Endodermal cell (in vitro differentiated cells): ENCODE measurements at regions not wholly inside any gene's neighbourhood (a gene's known extent, or its start where the extent isn't known, plus 50 kb on each side); places are given as distances from the start of the nearest gene placed in this dataset.
"Not testable (repeated sequence)": the region's sequence is repeated elsewhere in the genome, so short reads cannot be mapped to it uniquely, and the experiment has no call there.

Experiments used
- DNase-seq: peaks from one replicate; pipeline ENCODE4 v3.0.0-alpha.2; 2017
- H3K27ac ChIP-seq: 2 replicates; pipeline ENCODE4 v1.5.1; 2013; ENCODE audit warnings: mild to moderate bottlenecking, low read depth, low read length, moderate library complexity
- H3K27me3 ChIP-seq: 2 replicates; pipeline ENCODE4 v1.6.1; 2013; ENCODE audit warnings: mild to moderate bottlenecking, low read length, moderate library complexity; ENCODE audit not compliant: insufficient read depth, control insufficient read depth, poor library complexity, severe bottlenecking
- H3K36me3 ChIP-seq: 2 replicates; pipeline ENCODE4 v1.7.0; 2013; ENCODE audit warnings: mild to moderate bottlenecking, low read length, moderate library complexity; ENCODE audit not compliant: control insufficient read depth, insufficient read depth
- H3K4me1 ChIP-seq: one replicate; pipeline ENCODE4 v1.7.0; 2013; ENCODE audit warnings: low read length; ENCODE audit not compliant: control insufficient read depth, insufficient read depth
- H3K4me3 ChIP-seq: 2 replicates; pipeline ENCODE4 v1.5.1; 2013; ENCODE audit warnings: mild to moderate bottlenecking, low read length, moderate library complexity
- H3K9ac ChIP-seq: 2 replicates; pipeline ENCODE4 v1.6.1; 2013; ENCODE audit warnings: mild to moderate bottlenecking, low read length, moderate library complexity; ENCODE audit not compliant: poor library complexity, severe bottlenecking; ENCODE audit errors: extremely low read depth
- H3K9me3 ChIP-seq: 2 replicates; pipeline ENCODE4 v1.6.1; 2013; ENCODE audit warnings: mild to moderate bottlenecking, low read length, moderate library complexity; ENCODE audit not compliant: control insufficient read depth
- H3K27ac Mint-ChIP-seq: 2 replicates; pipeline ENCODE4 v1.8.0; 2020; ENCODE audit warnings: mixed read lengths
- H3K27me3 Mint-ChIP-seq: 2 replicates; pipeline ENCODE4 v1.8.0; 2021; ENCODE audit warnings: mild to moderate bottlenecking, mixed read lengths; ENCODE audit not compliant: insufficient read depth
- H3K36me3 Mint-ChIP-seq: 2 replicates; pipeline ENCODE4 v1.8.0; 2020; ENCODE audit warnings: low read depth, mixed read lengths
- H3K4me1 Mint-ChIP-seq: 2 replicates; pipeline ENCODE4 v1.8.0; 2020; ENCODE audit warnings: mixed read lengths
- H3K4me3 Mint-ChIP-seq: 2 replicates; pipeline ENCODE4 v1.8.0; 2020; ENCODE audit warnings: mild to moderate bottlenecking, moderate library complexity, mixed read lengths
- H3K9me3 Mint-ChIP-seq: 2 replicates; pipeline ENCODE4 v1.8.0; 2020; ENCODE audit warnings: mild to moderate bottlenecking, mixed read lengths
- WGBS, 2 experiments: methylation state at CpG; one replicate each; pipeline versions ENCODE4 v1.1.5 to v1.1.7; 2013; ENCODE audit warnings: missing lambda C conversion rate in 2 of 2, mixed read lengths in 1 of 2; ENCODE audit not compliant: insufficient coverage in 1 of 2, insufficient read length in 1 of 2; 5-methylcytosine and 5-hydroxymethylcytosine counted together
- TF ChIP-seq, protein P1 (sequence below): fragments of 200-600 bp; sonication (generic); conservative IDR thresholded peaks from 2 replicates; pipeline ENCODE4 v1.5.0; 2021; ENCODE audit warnings: antibody characterized with exemption, mild to moderate bottlenecking

DNA sequence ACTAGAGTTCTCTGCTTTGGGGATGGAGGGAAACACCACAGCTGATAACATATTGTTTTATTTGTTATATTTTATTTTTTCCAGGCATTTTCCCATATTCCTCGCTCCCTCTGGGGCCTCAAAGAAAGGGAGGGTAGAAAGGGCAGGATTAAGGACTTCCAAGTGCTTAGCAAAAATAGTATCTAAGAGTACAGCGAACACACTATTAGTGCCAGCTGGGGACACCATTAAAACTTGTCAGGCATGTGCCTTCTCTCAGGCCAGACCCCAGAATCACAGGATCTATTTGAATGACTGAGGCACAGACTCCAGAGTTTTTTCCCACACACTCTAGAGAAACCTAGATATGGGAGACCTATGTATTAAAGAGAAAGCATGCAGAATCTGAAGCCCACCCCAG is 451.0 kb upstream of the TRPC7 start:
- Mint-ChIP-seq H3K4me1 (no peaks in the 10 kb centered on the region), H3K4me3 (no peak overlapping the region), H3K9me3 (no peaks in the 10 kb centered on the region), H3K27me3 (no peaks in the 10 kb centered on the region), H3K27ac (no peak overlapping the region), H3K36me3 (no peaks in the 10 kb centered on the region)
- Histone ChIP-seq H3K4me3 (no peak overlapping the region), H3K27ac (no peak overlapping the region), H3K4me1 (no peaks in the 10 kb centered on the region), H3K9me3 (no peaks in the 10 kb centered on the region), H3K36me3 (no peaks in the 10 kb centered on the region), H3K9ac (no peak overlapping the region), H3K27me3 (no peaks in the 10 kb centered on the region)
- TF ChIP-seq, protein P1, sequence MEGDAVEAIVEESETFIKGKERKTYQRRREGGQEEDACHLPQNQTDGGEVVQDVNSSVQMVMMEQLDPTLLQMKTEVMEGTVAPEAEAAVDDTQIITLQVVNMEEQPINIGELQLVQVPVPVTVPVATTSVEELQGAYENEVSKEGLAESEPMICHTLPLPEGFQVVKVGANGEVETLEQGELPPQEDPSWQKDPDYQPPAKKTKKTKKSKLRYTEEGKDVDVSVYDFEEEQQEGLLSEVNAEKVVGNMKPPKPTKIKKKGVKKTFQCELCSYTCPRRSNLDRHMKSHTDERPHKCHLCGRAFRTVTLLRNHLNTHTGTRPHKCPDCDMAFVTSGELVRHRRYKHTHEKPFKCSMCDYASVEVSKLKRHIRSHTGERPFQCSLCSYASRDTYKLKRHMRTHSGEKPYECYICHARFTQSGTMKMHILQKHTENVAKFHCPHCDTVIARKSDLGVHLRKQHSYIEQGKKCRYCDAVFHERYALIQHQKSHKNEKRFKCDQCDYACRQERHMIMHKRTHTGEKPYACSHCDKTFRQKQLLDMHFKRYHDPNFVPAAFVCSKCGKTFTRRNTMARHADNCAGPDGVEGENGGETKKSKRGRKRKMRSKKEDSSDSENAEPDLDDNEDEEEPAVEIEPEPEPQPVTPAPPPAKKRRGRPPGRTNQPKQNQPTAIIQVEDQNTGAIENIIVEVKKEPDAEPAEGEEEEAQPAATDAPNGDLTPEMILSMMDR, result no peak
- WGBS, 2 experiments, result 91 to 100% methylated on average over 1 to 2 of the region's 2 CpGs
- DNase-seq, result no peak

DNA sequence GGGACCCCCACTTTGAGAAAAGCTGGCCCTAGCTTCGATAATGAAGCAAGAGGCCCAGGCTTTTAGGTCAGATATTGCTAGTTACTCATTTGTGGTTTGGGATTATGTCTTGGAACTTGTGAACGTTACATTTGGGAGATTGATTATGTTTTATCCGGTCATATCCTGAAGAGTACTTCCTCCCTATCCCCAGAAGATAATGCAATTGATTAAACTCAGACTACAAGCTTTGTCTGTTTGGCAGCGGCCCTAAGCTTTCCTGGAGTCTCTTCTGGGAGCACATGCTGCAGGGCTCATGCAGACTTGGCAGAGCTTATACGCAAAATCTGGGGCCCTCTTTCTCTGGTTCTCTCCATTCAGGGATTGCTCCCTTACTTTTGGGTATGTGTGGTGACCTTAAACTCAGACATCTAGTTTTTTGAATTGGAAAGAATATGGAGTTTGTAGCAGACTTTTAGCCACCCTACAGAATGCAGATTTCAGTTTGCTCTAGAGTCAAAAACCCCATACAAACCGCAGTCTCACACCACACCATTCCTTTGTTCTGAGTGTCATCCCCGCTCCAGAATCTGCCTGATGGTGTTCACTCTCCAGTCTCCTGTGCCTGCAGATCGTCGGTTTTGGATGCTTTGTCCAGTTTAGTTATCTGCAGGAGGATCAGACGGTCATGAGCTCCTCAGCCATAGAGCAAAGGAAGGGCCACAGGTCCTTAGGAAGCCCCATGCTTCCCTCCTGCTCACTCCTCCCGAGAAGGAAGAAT is 449.5 kb upstream of the TRPC7 start:
- no peak overlapping the region for H3K4me3 Mint-ChIP-seq
- H3K9me3 Mint-ChIP-seq, result no peaks in the 10 kb centered on the region
- no peak overlapping the region for H3K27ac Mint-ChIP-seq
- 92 to 95% methylated on average over 10 to 11 of the region's 11 CpGs for WGBS, 2 experiments
- Histone ChIP-seq H3K9ac (no peak overlapping the region), H3K4me3 (no peak overlapping the region), H3K27me3 (no peaks in the 10 kb centered on the region), H3K36me3 (no peaks in the 10 kb centered on the region), H3K27ac (no peak overlapping the region), H3K9me3 (no peaks in the 10 kb centered on the region), H3K4me1 (no peaks in the 10 kb centered on the region)
- no peak for DNase-seq
- H3K27me3 Mint-ChIP-seq, result no peaks in the 10 kb centered on the region
- TF ChIP-seq, protein P1, result no peak
- no peaks in the 10 kb centered on the region for H3K4me1 Mint-ChIP-seq
- H3K36me3 Mint-ChIP-seq, result no peaks in the 10 kb centered on the region

GRCh38 chr5:136812270-136812669 is 446.9 kb upstream of the TRPC7 start:
- not testable (repeated sequence) for H3K4me1 Mint-ChIP-seq, H3K36me3 ChIP-seq, H3K4me1 ChIP-seq, H3K27me3 ChIP-seq, H3K9me3 ChIP-seq, H3K9me3 Mint-ChIP-seq, H3K27ac Mint-ChIP-seq, DNase-seq, H3K4me3 ChIP-seq, H3K27me3 Mint-ChIP-seq, H3K9ac ChIP-seq, H3K36me3 Mint-ChIP-seq, H3K4me3 Mint-ChIP-seq, H3K27ac ChIP-seq
- WGBS, 2 experiments, result 90 to 100% methylated on average over 1 to 2 of the region's 2 CpGs

DNA sequence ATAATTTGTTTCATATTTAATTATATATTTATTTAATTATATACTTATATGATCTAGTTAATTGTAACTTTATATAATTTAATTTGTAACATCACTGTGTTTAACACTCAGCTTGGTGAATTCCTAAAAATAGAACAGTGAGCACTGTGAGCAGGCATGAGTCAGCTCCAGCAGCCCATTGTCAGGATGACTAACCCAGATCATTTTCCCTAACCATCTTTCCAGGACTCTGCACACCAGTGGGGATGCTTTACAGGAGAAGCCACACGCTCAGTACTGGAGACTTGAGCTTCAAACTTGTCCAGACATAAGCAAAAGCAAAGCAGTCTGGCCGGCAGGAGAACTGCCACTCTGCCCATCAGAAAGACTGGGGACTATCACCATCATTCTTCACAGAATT is 446.2 kb upstream of the TRPC7 start:
- H3K9me3 Mint-ChIP-seq, result no peaks in the 10 kb centered on the region
- Histone ChIP-seq H3K9ac (no peak overlapping the region), H3K27ac (no peak overlapping the region), H3K9me3 (no peaks in the 10 kb centered on the region), H3K36me3 (no peaks in the 10 kb centered on the region), H3K27me3 (no peaks in the 10 kb centered on the region), H3K4me3 (no peak overlapping the region), H3K4me1 (no peaks in the 10 kb centered on the region)
- 86 to 89% methylated on average over 1 to 2 of the region's 2 CpGs for WGBS, 2 experiments
- TF ChIP-seq, protein P1, result no peak
- H3K4me3 Mint-ChIP-seq, result no peak overlapping the region
- no peaks in the 10 kb centered on the region for H3K36me3 Mint-ChIP-seq
- no peak for DNase-seq
- no peaks in the 10 kb centered on the region for H3K4me1 Mint-ChIP-seq
- peaks cover 2% of the 10 kb centered on the region for H3K27me3 Mint-ChIP-seq
- H3K27ac Mint-ChIP-seq, result no peak overlapping the region
